ENCODE measurements at regions not wholly inside any gene's neighbourhood (a gene's known extent, or its start where the extent isn't known, plus 50 kb on each side); places are given as distances from the start of the nearest gene placed in this dataset.

- TF ChIP-seq POU2F2 (IDR thresholded peaks at IDR 0.05; ENCODE audit: low read depth, low read length): no peak
- no peak for TF ChIP-seq POLR2A (IDR thresholded peaks at IDR 0.05; ENCODE audit: low read depth, low read length)
- no peak for TF ChIP-seq TAF1 (IDR thresholded peaks at IDR 0.05; ENCODE audit: low read depth, low read length)
- TF ChIP-seq SPI1 (IDR thresholded peaks at IDR 0.05; ENCODE audit: low read depth, low read length): no peak
- no peak for TF ChIP-seq POLR2AphosphoS5 (IDR thresholded peaks at IDR 0.05; ENCODE audit: low read depth, low read length)
- no peak for TF ChIP-seq PAX5 (IDR thresholded peaks at IDR 0.05; ENCODE audit: insufficient read depth, low read length, severe bottlenecking)
- DNase-seq (ENCODE audit: insufficient read length, low spot score) (no peak), FAIRE-seq (no peak)
Measured at GRCh38 chr21:16074950-16075489, 345.2 kb downstream of the USP25 start.

GRCh38 chr21:16075649-16076282, 346.0 kb downstream of the USP25 start:
- FAIRE-seq (no peak), DNase-seq (ENCODE audit: insufficient read length, low spot score) (no peak)
- TF ChIP-seq POLR2AphosphoS5 (IDR thresholded peaks at IDR 0.05; ENCODE audit: low read depth, low read length) (no peak), POU2F2 (IDR thresholded peaks at IDR 0.05; ENCODE audit: low read depth, low read length) (no peak), SPI1 (IDR thresholded peaks at IDR 0.05; ENCODE audit: low read depth, low read length) (no peak), POLR2A (IDR thresholded peaks at IDR 0.05; ENCODE audit: low read depth, low read length) (no peak), TAF1 (IDR thresholded peaks at IDR 0.05; ENCODE audit: low read depth, low read length) (no peak), PAX5 (IDR thresholded peaks at IDR 0.05; ENCODE audit: insufficient read depth, low read length, severe bottlenecking) (no peak)

GRCh38 chr21:16076465-16076864, 346.7 kb downstream of the USP25 start:
- FAIRE-seq: no peak
- no peak for DNase-seq (ENCODE audit: insufficient read length, low spot score)
- TF ChIP-seq SPI1 (IDR thresholded peaks at IDR 0.05; ENCODE audit: low read depth, low read length): no peak
- TF ChIP-seq POLR2AphosphoS5 (IDR thresholded peaks at IDR 0.05; ENCODE audit: low read depth, low read length): no peak
- no peak for TF ChIP-seq PAX5 (IDR thresholded peaks at IDR 0.05; ENCODE audit: insufficient read depth, low read length, severe bottlenecking)
- TF ChIP-seq TAF1 (IDR thresholded peaks at IDR 0.05; ENCODE audit: low read depth, low read length): no peak
- no peak for TF ChIP-seq POLR2A (IDR thresholded peaks at IDR 0.05; ENCODE audit: low read depth, low read length)
- no peak for TF ChIP-seq POU2F2 (IDR thresholded peaks at IDR 0.05; ENCODE audit: low read depth, low read length)

- TF ChIP-seq POLR2AphosphoS5 (IDR thresholded peaks at IDR 0.05; ENCODE audit: low read depth, low read length) (no peak), POU2F2 (IDR thresholded peaks at IDR 0.05; ENCODE audit: low read depth, low read length) (no peak), POLR2A (IDR thresholded peaks at IDR 0.05; ENCODE audit: low read depth, low read length) (no peak), PAX5 (IDR thresholded peaks at IDR 0.05; ENCODE audit: insufficient read depth, low read length, severe bottlenecking) (no peak), SPI1 (IDR thresholded peaks at IDR 0.05; ENCODE audit: low read depth, low read length) (no peak), TAF1 (IDR thresholded peaks at IDR 0.05; ENCODE audit: low read depth, low read length) (no peak)
- DNase-seq (ENCODE audit: insufficient read length, low spot score) (no peak), FAIRE-seq (no peak)
Measured at GRCh38 chr21:16078382-16078781, 348.6 kb downstream of the USP25 start.

- DNase-seq (ENCODE audit: insufficient read length, low spot score) (no peak), FAIRE-seq (no peak)
- TF ChIP-seq SPI1 (IDR thresholded peaks at IDR 0.05; ENCODE audit: low read depth, low read length) (no peak), POU2F2 (IDR thresholded peaks at IDR 0.05; ENCODE audit: low read depth, low read length) (no peak), PAX5 (IDR thresholded peaks at IDR 0.05; ENCODE audit: insufficient read depth, low read length, severe bottlenecking) (no peak), TAF1 (IDR thresholded peaks at IDR 0.05; ENCODE audit: low read depth, low read length) (no peak), POLR2AphosphoS5 (IDR thresholded peaks at IDR 0.05; ENCODE audit: low read depth, low read length) (no peak), POLR2A (IDR thresholded peaks at IDR 0.05; ENCODE audit: low read depth, low read length) (no peak)
Measured at GRCh38 chr21:16079830-16080229, 350.0 kb downstream of the USP25 start.

- no peak for FAIRE-seq
- TF ChIP-seq POLR2AphosphoS5 (IDR thresholded peaks at IDR 0.05; ENCODE audit: low read depth, low read length): no peak
- no peak for TF ChIP-seq TAF1 (IDR thresholded peaks at IDR 0.05; ENCODE audit: low read depth, low read length)
- no peak for TF ChIP-seq SPI1 (IDR thresholded peaks at IDR 0.05; ENCODE audit: low read depth, low read length)
- no peak for TF ChIP-seq PAX5 (IDR thresholded peaks at IDR 0.05; ENCODE audit: insufficient read depth, low read length, severe bottlenecking)
- TF ChIP-seq POLR2A (IDR thresholded peaks at IDR 0.05; ENCODE audit: low read depth, low read length): no peak
- no peak for TF ChIP-seq POU2F2 (IDR thresholded peaks at IDR 0.05; ENCODE audit: low read depth, low read length)
- DNase-seq (ENCODE audit: insufficient read length, low spot score): no peak
Measured at GRCh38 chr21:16081304-16081703, 351.5 kb downstream of the USP25 start.

- FAIRE-seq (no peak), DNase-seq (ENCODE audit: insufficient read length, low spot score) (no peak)
- TF ChIP-seq PAX5 (IDR thresholded peaks at IDR 0.05; ENCODE audit: insufficient read depth, low read length, severe bottlenecking) (no peak), SPI1 (IDR thresholded peaks at IDR 0.05; ENCODE audit: low read depth, low read length) (no peak), POU2F2 (IDR thresholded peaks at IDR 0.05; ENCODE audit: low read depth, low read length) (no peak), POLR2AphosphoS5 (IDR thresholded peaks at IDR 0.05; ENCODE audit: low read depth, low read length) (no peak), POLR2A (IDR thresholded peaks at IDR 0.05; ENCODE audit: low read depth, low read length) (no peak), TAF1 (IDR thresholded peaks at IDR 0.05; ENCODE audit: low read depth, low read length) (no peak)
Measured at GRCh38 chr21:16082038-16082816, 352.4 kb downstream of the USP25 start.

GRCh38 chr21:16084776-16085364, 355.1 kb downstream of the USP25 start:
- TF ChIP-seq POLR2AphosphoS5 (IDR thresholded peaks at IDR 0.05; ENCODE audit: low read depth, low read length) (no peak), SPI1 (IDR thresholded peaks at IDR 0.05; ENCODE audit: low read depth, low read length) (no peak), POLR2A (IDR thresholded peaks at IDR 0.05; ENCODE audit: low read depth, low read length) (no peak), TAF1 (IDR thresholded peaks at IDR 0.05; ENCODE audit: low read depth, low read length) (no peak), PAX5 (IDR thresholded peaks at IDR 0.05; ENCODE audit: insufficient read depth, low read length, severe bottlenecking) (no peak), POU2F2 (IDR thresholded peaks at IDR 0.05; ENCODE audit: low read depth, low read length) (no peak)
- DNase-seq (ENCODE audit: insufficient read length, low spot score) (no peak), FAIRE-seq (no peak)

GRCh38 chr21:16085421-16085820, 355.6 kb downstream of the USP25 start:
- no peak for DNase-seq (ENCODE audit: insufficient read length, low spot score)
- FAIRE-seq: no peak

More at GRCh38 chr21:16085421-16085820, 355.6 kb downstream of the USP25 start:
- no peak for TF ChIP-seq TAF1 (IDR thresholded peaks at IDR 0.05; ENCODE audit: low read depth, low read length)
- no peak for TF ChIP-seq POLR2AphosphoS5 (IDR thresholded peaks at IDR 0.05; ENCODE audit: low read depth, low read length)
- no peak for TF ChIP-seq POU2F2 (IDR thresholded peaks at IDR 0.05; ENCODE audit: low read depth, low read length)
- no peak for TF ChIP-seq SPI1 (IDR thresholded peaks at IDR 0.05; ENCODE audit: low read depth, low read length)
- no peak for TF ChIP-seq PAX5 (IDR thresholded peaks at IDR 0.05; ENCODE audit: insufficient read depth, low read length, severe bottlenecking)
- no peak for TF ChIP-seq POLR2A (IDR thresholded peaks at IDR 0.05; ENCODE audit: low read depth, low read length)
